ENCODE measurements at regions not wholly inside any gene's neighbourhood (a gene's known extent, or its start where the extent isn't known, plus 50 kb on each side); places are given as distances from the start of the nearest gene placed in this dataset.
"Not testable (repeated sequence)": the region's sequence is repeated elsewhere in the genome, so short reads cannot be mapped to it uniquely, and the experiment has no call there.

GRCh38 chr10:21463436-21463835 is 62.0 kb downstream of the SKIDA1 start:
- H3K9me3 ChIP-seq (ENCODE audit: control insufficient read depth, low read length) = no peaks in the 10 kb centered on the region
- no peaks in the 10 kb centered on the region for H3K36me3 ChIP-seq (ENCODE audit: control insufficient read depth, insufficient read depth, low read length)
- no peak overlapping the region for H3K4me3 ChIP-seq (ENCODE audit: insufficient read depth, low read depth, low read length, poor library complexity, severe bottlenecking)
- H3K4me1 ChIP-seq (ENCODE audit: control insufficient read depth, insufficient read depth, low read length, poor library complexity, severe bottlenecking) = no peaks in the 10 kb centered on the region
- no peak overlapping the region for H3K27ac ChIP-seq (ENCODE audit: insufficient read depth, low read length, poor library complexity, severe bottlenecking)
- H3K27me3 ChIP-seq (replicated peaks; ENCODE audit: control insufficient read depth, insufficient read depth, low read length, poor library complexity, severe bottlenecking) = no peaks in the 10 kb centered on the region
- DNase-seq = no peak

DNA sequence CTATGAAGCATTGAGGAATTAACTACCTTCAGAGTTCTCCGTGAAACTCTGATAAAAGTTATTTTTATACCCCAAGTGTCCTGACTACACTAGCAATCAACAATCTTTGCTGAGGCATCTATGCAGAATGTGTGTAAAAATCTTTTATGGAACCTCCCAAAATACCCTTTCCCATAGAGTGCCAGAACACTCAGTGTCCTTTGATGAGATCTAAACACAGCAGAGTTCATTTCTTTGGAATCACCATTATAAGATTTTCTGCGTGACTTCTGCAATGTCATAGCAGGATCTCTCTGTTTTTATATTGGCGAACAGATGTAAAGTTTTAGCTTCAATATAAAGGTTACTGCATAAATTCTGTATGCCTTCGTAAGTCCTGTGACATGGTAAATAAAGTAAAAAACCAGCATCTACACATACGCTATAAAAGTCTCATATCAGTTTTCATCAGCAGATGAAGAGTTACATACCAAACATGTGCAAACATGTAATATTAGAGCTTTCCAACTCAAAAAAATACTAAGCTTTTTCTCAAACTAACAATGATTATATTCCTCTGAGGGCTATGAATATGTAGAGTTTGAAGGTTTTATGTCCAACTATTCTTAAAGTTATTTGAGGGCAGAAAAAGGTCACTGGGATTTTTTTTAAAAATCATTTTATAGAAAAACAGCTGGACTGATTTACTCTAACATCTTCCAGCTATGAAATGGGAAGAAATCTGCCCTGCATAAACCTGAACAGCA is 67.2 kb downstream of the SKIDA1 start:
- no peaks in the 10 kb centered on the region for H3K27me3 ChIP-seq (replicated peaks; ENCODE audit: control insufficient read depth, insufficient read depth, low read length, poor library complexity, severe bottlenecking)
- no peak overlapping the region for H3K4me3 ChIP-seq (ENCODE audit: insufficient read depth, low read depth, low read length, poor library complexity, severe bottlenecking)
- no peaks in the 10 kb centered on the region for H3K9me3 ChIP-seq (ENCODE audit: control insufficient read depth, low read length)
- no peak for DNase-seq
- H3K4me1 ChIP-seq (ENCODE audit: control insufficient read depth, insufficient read depth, low read length, poor library complexity, severe bottlenecking) = no peaks in the 10 kb centered on the region
- H3K27ac ChIP-seq (ENCODE audit: insufficient read depth, low read length, poor library complexity, severe bottlenecking) = no peak overlapping the region
- H3K36me3 ChIP-seq (ENCODE audit: control insufficient read depth, insufficient read depth, low read length) = no peaks in the 10 kb centered on the region

GRCh38 chr10:21456160-21456559 is 69.3 kb downstream of the SKIDA1 start:
- Histone ChIP-seq H3K27ac (ENCODE audit: insufficient read depth, low read length, poor library complexity, severe bottlenecking) (no peak overlapping the region), H3K36me3 (ENCODE audit: control insufficient read depth, insufficient read depth, low read length) (no peaks in the 10 kb centered on the region), H3K27me3 (replicated peaks; ENCODE audit: control insufficient read depth, insufficient read depth, low read length, poor library complexity, severe bottlenecking) (no peaks in the 10 kb centered on the region), H3K4me3 (ENCODE audit: insufficient read depth, low read depth, low read length, poor library complexity, severe bottlenecking) (no peak overlapping the region), H3K9me3 (ENCODE audit: control insufficient read depth, low read length) (no peaks in the 10 kb centered on the region), H3K4me1 (ENCODE audit: control insufficient read depth, insufficient read depth, low read length, poor library complexity, severe bottlenecking) (no peaks in the 10 kb centered on the region)
- no peak for DNase-seq

DNA sequence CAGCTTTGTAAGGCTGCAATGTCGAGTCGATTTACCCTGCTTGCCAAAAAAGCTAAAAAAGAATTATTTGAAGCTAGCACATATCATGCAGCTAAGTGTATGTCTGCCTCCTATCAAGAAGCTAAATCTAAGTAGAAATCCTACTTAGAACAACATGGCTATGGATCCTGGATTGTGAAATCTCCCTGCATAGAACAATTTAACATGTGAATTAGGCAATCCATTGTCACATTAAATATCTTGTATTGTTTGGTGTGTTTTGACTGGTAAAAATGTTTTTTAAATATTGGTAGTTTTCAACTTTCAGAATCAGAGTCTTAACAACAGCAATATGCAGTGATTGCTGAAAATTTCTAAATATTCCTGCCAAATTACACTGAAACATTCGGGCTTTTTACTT is 73.3 kb downstream of the SKIDA1 start:
- Histone ChIP-seq H3K27me3 (replicated peaks; ENCODE audit: control insufficient read depth, insufficient read depth, low read length, poor library complexity, severe bottlenecking) (no peaks in the 10 kb centered on the region), H3K36me3 (ENCODE audit: control insufficient read depth, insufficient read depth, low read length) (no peaks in the 10 kb centered on the region), H3K27ac (ENCODE audit: insufficient read depth, low read length, poor library complexity, severe bottlenecking) (no peak overlapping the region), H3K4me3 (ENCODE audit: insufficient read depth, low read depth, low read length, poor library complexity, severe bottlenecking) (no peak overlapping the region), H3K9me3 (ENCODE audit: control insufficient read depth, low read length) (no peaks in the 10 kb centered on the region), H3K4me1 (ENCODE audit: control insufficient read depth, insufficient read depth, low read length, poor library complexity, severe bottlenecking) (no peaks in the 10 kb centered on the region)
- DNase-seq = no peak

DNA sequence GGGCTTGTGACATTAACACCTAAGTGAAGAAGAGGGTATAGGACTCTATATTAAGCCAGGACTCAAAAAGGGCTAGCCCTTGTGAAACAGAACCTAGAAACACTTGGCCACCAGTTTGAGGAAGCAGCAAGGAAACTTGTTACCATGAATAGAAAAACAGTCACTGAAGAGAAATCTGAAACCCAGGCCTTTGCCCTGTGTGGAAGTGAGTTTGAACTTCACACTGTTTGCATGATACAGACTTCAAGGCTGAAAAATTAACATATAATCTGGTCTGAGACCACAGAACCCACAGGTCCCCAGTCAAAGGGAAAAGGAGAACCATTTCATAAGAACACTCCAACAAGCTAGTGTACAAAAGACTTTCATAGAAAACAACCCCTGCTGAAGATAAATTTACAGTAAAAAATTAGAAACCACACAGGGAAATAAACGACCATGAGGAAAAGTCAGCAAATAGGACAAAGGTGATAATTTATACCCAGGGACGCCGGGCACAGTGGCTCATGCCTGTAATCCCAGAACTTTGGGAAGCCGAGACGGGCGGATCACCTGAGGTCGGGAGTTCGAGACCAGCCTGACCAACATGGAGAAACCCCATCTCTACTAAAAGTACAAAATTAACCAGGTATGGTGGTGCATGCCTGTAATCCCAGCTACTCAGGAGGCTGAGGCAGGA is 76.1 kb downstream of the SKIDA1 start:
- no peaks in the 10 kb centered on the region for H3K4me1 ChIP-seq (ENCODE audit: control insufficient read depth, insufficient read depth, low read length, poor library complexity, severe bottlenecking)
- no peak overlapping the region for H3K4me3 ChIP-seq (ENCODE audit: insufficient read depth, low read depth, low read length, poor library complexity, severe bottlenecking)
- DNase-seq = no peak
- H3K9me3 ChIP-seq (ENCODE audit: control insufficient read depth, low read length) = no peaks in the 10 kb centered on the region
- H3K27ac ChIP-seq (ENCODE audit: insufficient read depth, low read length, poor library complexity, severe bottlenecking) = no peak overlapping the region
- H3K27me3 ChIP-seq (replicated peaks; ENCODE audit: control insufficient read depth, insufficient read depth, low read length, poor library complexity, severe bottlenecking) = no peaks in the 10 kb centered on the region
- no peaks in the 10 kb centered on the region for H3K36me3 ChIP-seq (ENCODE audit: control insufficient read depth, insufficient read depth, low read length)

- no peak overlapping the region for H3K27ac ChIP-seq (ENCODE audit: insufficient read depth, low read length, poor library complexity, severe bottlenecking)
- no peaks in the 10 kb centered on the region for H3K9me3 ChIP-seq (ENCODE audit: control insufficient read depth, low read length)
- H3K36me3 ChIP-seq (ENCODE audit: control insufficient read depth, insufficient read depth, low read length) = no peaks in the 10 kb centered on the region
- H3K4me3 ChIP-seq (ENCODE audit: insufficient read depth, low read depth, low read length, poor library complexity, severe bottlenecking) = no peak overlapping the region
- H3K4me1 ChIP-seq (ENCODE audit: control insufficient read depth, insufficient read depth, low read length, poor library complexity, severe bottlenecking) = no peaks in the 10 kb centered on the region
- H3K27me3 ChIP-seq (replicated peaks; ENCODE audit: control insufficient read depth, insufficient read depth, low read length, poor library complexity, severe bottlenecking) = no peaks in the 10 kb centered on the region
- no peak for DNase-seq
Observed at GRCh38 chr10:21445163-21445562, 80.3 kb downstream of the SKIDA1 start.

DNA sequence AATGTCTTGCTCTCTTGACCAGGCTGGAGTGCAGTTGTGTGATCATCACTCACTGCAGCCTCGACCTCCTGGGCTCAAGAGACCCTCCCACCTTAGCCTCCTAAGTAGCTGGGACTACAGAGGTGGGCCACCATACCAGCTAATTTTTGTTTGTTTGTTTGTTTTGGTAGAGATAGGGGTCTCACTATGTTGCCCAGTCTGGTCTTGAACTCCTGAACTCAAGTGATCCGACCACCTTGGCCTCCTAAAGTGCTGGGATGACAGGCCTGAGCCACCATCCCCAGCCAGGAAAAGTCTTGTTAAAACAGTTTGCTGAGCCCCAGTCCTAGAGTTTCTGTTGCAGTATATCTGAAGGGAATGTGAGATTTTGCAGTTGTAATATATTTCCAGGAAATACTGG is 83.9 kb downstream of the SKIDA1 start:
- Histone ChIP-seq H3K27me3 (replicated peaks; ENCODE audit: control insufficient read depth, insufficient read depth, low read length, poor library complexity, severe bottlenecking) (no peaks in the 10 kb centered on the region), H3K36me3 (ENCODE audit: control insufficient read depth, insufficient read depth, low read length) (no peaks in the 10 kb centered on the region), H3K4me1 (ENCODE audit: control insufficient read depth, insufficient read depth, low read length, poor library complexity, severe bottlenecking) (no peaks in the 10 kb centered on the region), H3K9me3 (ENCODE audit: control insufficient read depth, low read length) (no peaks in the 10 kb centered on the region), H3K4me3 (ENCODE audit: insufficient read depth, low read depth, low read length, poor library complexity, severe bottlenecking) (no peak overlapping the region), H3K27ac (ENCODE audit: insufficient read depth, low read length, poor library complexity, severe bottlenecking) (no peak overlapping the region)
- no peak for DNase-seq

GRCh38 chr10:21438914-21439313 is 86.6 kb downstream of the SKIDA1 start:
- not testable (repeated sequence) for DNase-seq; H3K4me3 ChIP-seq (ENCODE audit: insufficient read depth, low read depth, low read length, poor library complexity, severe bottlenecking); H3K36me3 ChIP-seq (ENCODE audit: control insufficient read depth, insufficient read depth, low read length); H3K27ac ChIP-seq (ENCODE audit: insufficient read depth, low read length, poor library complexity, severe bottlenecking); H3K4me1 ChIP-seq (ENCODE audit: control insufficient read depth, insufficient read depth, low read length, poor library complexity, severe bottlenecking); H3K27me3 ChIP-seq (replicated peaks; ENCODE audit: control insufficient read depth, insufficient read depth, low read length, poor library complexity, severe bottlenecking); H3K9me3 ChIP-seq (ENCODE audit: control insufficient read depth, low read length)

- no peaks in the 10 kb centered on the region for H3K9me3 ChIP-seq (ENCODE audit: control insufficient read depth, low read length)
- H3K4me1 ChIP-seq (ENCODE audit: control insufficient read depth, insufficient read depth, low read length, poor library complexity, severe bottlenecking) = no peaks in the 10 kb centered on the region
- no peaks in the 10 kb centered on the region for H3K27me3 ChIP-seq (replicated peaks; ENCODE audit: control insufficient read depth, insufficient read depth, low read length, poor library complexity, severe bottlenecking)
- H3K36me3 ChIP-seq (ENCODE audit: control insufficient read depth, insufficient read depth, low read length) = no peaks in the 10 kb centered on the region
- no peak overlapping the region for H3K27ac ChIP-seq (ENCODE audit: insufficient read depth, low read length, poor library complexity, severe bottlenecking)
- DNase-seq = no peak
- no peak overlapping the region for H3K4me3 ChIP-seq (ENCODE audit: insufficient read depth, low read depth, low read length, poor library complexity, severe bottlenecking)
Observed at GRCh38 chr10:21437770-21438382, 87.6 kb downstream of the SKIDA1 start.

DNA sequence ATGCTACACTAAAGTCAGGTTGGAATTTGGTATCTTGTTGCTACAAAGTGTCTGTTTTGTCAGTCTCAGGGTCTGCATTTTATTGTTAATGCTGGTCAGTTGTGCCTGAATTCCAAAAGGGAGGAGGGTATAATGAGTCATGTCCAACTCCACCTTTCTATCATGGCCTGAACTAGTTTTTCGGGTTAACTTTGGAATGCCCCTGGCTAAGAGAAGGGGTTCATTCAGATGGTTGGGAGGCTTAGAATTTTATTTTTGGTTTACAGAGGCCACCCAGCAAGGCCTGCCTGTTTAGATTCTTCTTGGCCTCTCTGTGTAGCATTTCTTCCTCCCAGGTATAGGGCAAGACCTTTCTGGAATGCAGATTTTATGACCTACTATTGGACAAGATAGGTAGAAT is 93.2 kb downstream of the SKIDA1 start:
- Histone ChIP-seq H3K4me3 (ENCODE audit: insufficient read depth, low read depth, low read length, poor library complexity, severe bottlenecking) (no peak overlapping the region), H3K27ac (ENCODE audit: insufficient read depth, low read length, poor library complexity, severe bottlenecking) (no peak overlapping the region), H3K4me1 (ENCODE audit: control insufficient read depth, insufficient read depth, low read length, poor library complexity, severe bottlenecking) (no peaks in the 10 kb centered on the region), H3K36me3 (ENCODE audit: control insufficient read depth, insufficient read depth, low read length) (no peaks in the 10 kb centered on the region), H3K27me3 (replicated peaks; ENCODE audit: control insufficient read depth, insufficient read depth, low read length, poor library complexity, severe bottlenecking) (no peaks in the 10 kb centered on the region), H3K9me3 (ENCODE audit: control insufficient read depth, low read length) (no peaks in the 10 kb centered on the region)
- no peak for DNase-seq
